ENCODE measurements at regions not wholly inside any gene's neighbourhood (a gene's known extent, or its start where the extent isn't known, plus 50 kb on each side); places are given as distances from the start of the nearest gene placed in this dataset.
"Not testable (repeated sequence)": the region's sequence is repeated elsewhere in the genome, so short reads cannot be mapped to it uniquely, and the experiment has no call there.

- WGBS (ENCODE audit: insufficient coverage, insufficient read length) = no CpG with 5 or more reads among the region's 2 CpGs
- Histone ChIP-seq H3K4me1 (ENCODE audit: control insufficient read depth, insufficient read depth, low read length) (no peaks in the 10 kb centered on the region), H3K27me3 (ENCODE audit: control insufficient read depth, insufficient read depth, low read length) (no peaks in the 10 kb centered on the region), H3K27ac (ENCODE audit: low read length) (no peak overlapping the region), H3K4me3 (ENCODE audit: low read length) (no peak overlapping the region), H3K36me3 (ENCODE audit: control insufficient read depth, insufficient read depth, low read length) (no peaks in the 10 kb centered on the region), H3K9me3 (ENCODE audit: control insufficient read depth, insufficient read depth, low read length) (no peaks in the 10 kb centered on the region)
- no peak for DNase-seq (ENCODE audit: low read depth, low spot score)
Observed at GRCh38 chr12:97848051-97848450, 385.4 kb downstream of the RMST start.

- Histone ChIP-seq H3K27ac (ENCODE audit: low read length) (no peak overlapping the region), H3K36me3 (ENCODE audit: control insufficient read depth, insufficient read depth, low read length) (no peaks in the 10 kb centered on the region), H3K4me1 (ENCODE audit: control insufficient read depth, insufficient read depth, low read length) (no peaks in the 10 kb centered on the region), H3K4me3 (ENCODE audit: low read length) (no peak overlapping the region), H3K9me3 (ENCODE audit: control insufficient read depth, insufficient read depth, low read length) (no peaks in the 10 kb centered on the region), H3K27me3 (ENCODE audit: control insufficient read depth, insufficient read depth, low read length) (no peaks in the 10 kb centered on the region)
- no CpG with 5 or more reads among the region's 1 CpG for WGBS (ENCODE audit: insufficient coverage, insufficient read length)
- no peak for DNase-seq (ENCODE audit: low read depth, low spot score)
Observed at GRCh38 chr12:97854477-97854876, 391.9 kb downstream of the RMST start.

- DNase-seq (ENCODE audit: low read depth, low spot score) = no peak
- H3K4me1 ChIP-seq (ENCODE audit: control insufficient read depth, insufficient read depth, low read length) = no peaks in the 10 kb centered on the region
- no peaks in the 10 kb centered on the region for H3K9me3 ChIP-seq (ENCODE audit: control insufficient read depth, insufficient read depth, low read length)
- H3K27ac ChIP-seq (ENCODE audit: low read length) = no peak overlapping the region
- WGBS (ENCODE audit: insufficient coverage, insufficient read length) = no CpG with 5 or more reads among the region's 2 CpGs
- H3K4me3 ChIP-seq (ENCODE audit: low read length) = no peak overlapping the region
- H3K36me3 ChIP-seq (ENCODE audit: control insufficient read depth, insufficient read depth, low read length) = no peaks in the 10 kb centered on the region
- no peaks in the 10 kb centered on the region for H3K27me3 ChIP-seq (ENCODE audit: control insufficient read depth, insufficient read depth, low read length)
Observed at GRCh38 chr12:97862072-97862471, 399.5 kb downstream of the RMST start.

- WGBS (ENCODE audit: insufficient coverage, insufficient read length) = no CpG with 5 or more reads among the region's 6 CpGs
- H3K27me3 ChIP-seq (ENCODE audit: control insufficient read depth, insufficient read depth, low read length) = no peaks in the 10 kb centered on the region
- DNase-seq (ENCODE audit: low read depth, low spot score) = no peak
- no peak overlapping the region for H3K4me3 ChIP-seq (ENCODE audit: low read length)
- no peaks in the 10 kb centered on the region for H3K4me1 ChIP-seq (ENCODE audit: control insufficient read depth, insufficient read depth, low read length)
- no peaks in the 10 kb centered on the region for H3K9me3 ChIP-seq (ENCODE audit: control insufficient read depth, insufficient read depth, low read length)
- H3K27ac ChIP-seq (ENCODE audit: low read length) = no peak overlapping the region
- no peaks in the 10 kb centered on the region for H3K36me3 ChIP-seq (ENCODE audit: control insufficient read depth, insufficient read depth, low read length)
Observed at GRCh38 chr12:97875064-97875463, 412.5 kb downstream of the RMST start.

GRCh38 chr12:97876780-97877179 lies 414.2 kb downstream of the RMST start:
- no CpG with 5 or more reads among the region's 4 CpGs for WGBS (ENCODE audit: insufficient coverage, insufficient read length)
- H3K36me3 ChIP-seq (ENCODE audit: control insufficient read depth, insufficient read depth, low read length) = no peaks in the 10 kb centered on the region
- no peaks in the 10 kb centered on the region for H3K4me1 ChIP-seq (ENCODE audit: control insufficient read depth, insufficient read depth, low read length)
- no peak overlapping the region for H3K27ac ChIP-seq (ENCODE audit: low read length)
- no peaks in the 10 kb centered on the region for H3K27me3 ChIP-seq (ENCODE audit: control insufficient read depth, insufficient read depth, low read length)
- no peak for DNase-seq (ENCODE audit: low read depth, low spot score)
- no peaks in the 10 kb centered on the region for H3K9me3 ChIP-seq (ENCODE audit: control insufficient read depth, insufficient read depth, low read length)
- H3K4me3 ChIP-seq (ENCODE audit: low read length) = no peak overlapping the region

- Histone ChIP-seq H3K27ac (ENCODE audit: low read length) (no peak overlapping the region), H3K9me3 (ENCODE audit: control insufficient read depth, insufficient read depth, low read length) (no peaks in the 10 kb centered on the region), H3K4me3 (ENCODE audit: low read length) (no peak overlapping the region), H3K4me1 (ENCODE audit: control insufficient read depth, insufficient read depth, low read length) (no peaks in the 10 kb centered on the region), H3K36me3 (ENCODE audit: control insufficient read depth, insufficient read depth, low read length) (no peaks in the 10 kb centered on the region), H3K27me3 (ENCODE audit: control insufficient read depth, insufficient read depth, low read length) (no peaks in the 10 kb centered on the region)
- DNase-seq (ENCODE audit: low read depth, low spot score) = no peak
Observed at GRCh38 chr12:97877404-97877803, 414.8 kb downstream of the RMST start.

GRCh38 chr12:97886511-97887176 lies 424.0 kb downstream of the RMST start:
- H3K27me3 ChIP-seq (ENCODE audit: control insufficient read depth, insufficient read depth, low read length) = no peaks in the 10 kb centered on the region
- H3K36me3 ChIP-seq (ENCODE audit: control insufficient read depth, insufficient read depth, low read length) = no peaks in the 10 kb centered on the region
- no peak overlapping the region for H3K4me3 ChIP-seq (ENCODE audit: low read length)
- no peak overlapping the region for H3K27ac ChIP-seq (ENCODE audit: low read length)
- H3K4me1 ChIP-seq (ENCODE audit: control insufficient read depth, insufficient read depth, low read length) = no peaks in the 10 kb centered on the region
- H3K9me3 ChIP-seq (ENCODE audit: control insufficient read depth, insufficient read depth, low read length) = no peaks in the 10 kb centered on the region
- DNase-seq (ENCODE audit: low read depth, low spot score) = no peak
- no CpG with 5 or more reads among the region's 4 CpGs for WGBS (ENCODE audit: insufficient coverage, insufficient read length)

GRCh38 chr12:97897881-97898280 lies 435.3 kb downstream of the RMST start:
- H3K27ac ChIP-seq (ENCODE audit: low read length); H3K4me1 ChIP-seq (ENCODE audit: control insufficient read depth, insufficient read depth, low read length); H3K4me3 ChIP-seq (ENCODE audit: low read length); H3K9me3 ChIP-seq (ENCODE audit: control insufficient read depth, insufficient read depth, low read length); H3K27me3 ChIP-seq (ENCODE audit: control insufficient read depth, insufficient read depth, low read length); DNase-seq (ENCODE audit: low read depth, low spot score); H3K36me3 ChIP-seq (ENCODE audit: control insufficient read depth, insufficient read depth, low read length): not testable (repeated sequence)
- WGBS (ENCODE audit: insufficient coverage, insufficient read length) = no CpG with 5 or more reads among the region's 6 CpGs

GRCh38 chr12:97899529-97899928 lies 436.9 kb downstream of the RMST start:
- Histone ChIP-seq H3K27me3 (ENCODE audit: control insufficient read depth, insufficient read depth, low read length) (no peaks in the 10 kb centered on the region), H3K27ac (ENCODE audit: low read length) (no peak overlapping the region), H3K9me3 (ENCODE audit: control insufficient read depth, insufficient read depth, low read length) (no peaks in the 10 kb centered on the region), H3K4me3 (ENCODE audit: low read length) (no peak overlapping the region), H3K36me3 (ENCODE audit: control insufficient read depth, insufficient read depth, low read length) (no peaks in the 10 kb centered on the region), H3K4me1 (ENCODE audit: control insufficient read depth, insufficient read depth, low read length) (peaks cover 2% of the 10 kb centered on the region)
- no peak for DNase-seq (ENCODE audit: low read depth, low spot score)

GRCh38 chr12:97899956-97900355 lies 437.4 kb downstream of the RMST start:
- peaks cover 2% of the 10 kb centered on the region for H3K4me1 ChIP-seq (ENCODE audit: control insufficient read depth, insufficient read depth, low read length)
- no peaks in the 10 kb centered on the region for H3K36me3 ChIP-seq (ENCODE audit: control insufficient read depth, insufficient read depth, low read length)
- no peaks in the 10 kb centered on the region for H3K9me3 ChIP-seq (ENCODE audit: control insufficient read depth, insufficient read depth, low read length)
- no peak overlapping the region for H3K4me3 ChIP-seq (ENCODE audit: low read length)
- WGBS (ENCODE audit: insufficient coverage, insufficient read length) = no CpG with 5 or more reads among the region's 1 CpG
- no peaks in the 10 kb centered on the region for H3K27me3 ChIP-seq (ENCODE audit: control insufficient read depth, insufficient read depth, low read length)
- DNase-seq (ENCODE audit: low read depth, low spot score) = no peak
- H3K27ac ChIP-seq (ENCODE audit: low read length) = no peak overlapping the region

GRCh38 chr12:97903356-97903755 lies 440.8 kb downstream of the RMST start:
- Histone ChIP-seq H3K27ac (ENCODE audit: low read length) (no peak overlapping the region), H3K36me3 (ENCODE audit: control insufficient read depth, insufficient read depth, low read length) (no peaks in the 10 kb centered on the region), H3K9me3 (ENCODE audit: control insufficient read depth, insufficient read depth, low read length) (no peaks in the 10 kb centered on the region), H3K27me3 (ENCODE audit: control insufficient read depth, insufficient read depth, low read length) (no peaks in the 10 kb centered on the region), H3K4me3 (ENCODE audit: low read length) (no peak overlapping the region), H3K4me1 (ENCODE audit: control insufficient read depth, insufficient read depth, low read length) (peaks cover 2% of the 10 kb centered on the region; the same call in 1 of the 2 replicates)
- no CpG with 5 or more reads among the region's 4 CpGs for WGBS (ENCODE audit: insufficient coverage, insufficient read length)
- DNase-seq (ENCODE audit: low read depth, low spot score) = no peak

Data from iPS DF 6.9 (cell line).